GM19035 (cell line): ENCODE measurements at regions not wholly inside any gene's neighbourhood (a gene's known extent, or its start where the extent isn't known, plus 50 kb on each side); places are given as distances from the start of the nearest gene placed in this dataset.
"Not testable (repeated sequence)": the region's sequence is repeated elsewhere in the genome, so short reads cannot be mapped to it uniquely, and the experiment has no call there.

ENCODE experiments used
- ATAC-seq: cut with Tn5 transposase; IDR thresholded peaks from one replicate; pipeline ENCODE4 v1.9.1; 2021; ENCODE audit not compliant: unreplicated experiment

DNA sequence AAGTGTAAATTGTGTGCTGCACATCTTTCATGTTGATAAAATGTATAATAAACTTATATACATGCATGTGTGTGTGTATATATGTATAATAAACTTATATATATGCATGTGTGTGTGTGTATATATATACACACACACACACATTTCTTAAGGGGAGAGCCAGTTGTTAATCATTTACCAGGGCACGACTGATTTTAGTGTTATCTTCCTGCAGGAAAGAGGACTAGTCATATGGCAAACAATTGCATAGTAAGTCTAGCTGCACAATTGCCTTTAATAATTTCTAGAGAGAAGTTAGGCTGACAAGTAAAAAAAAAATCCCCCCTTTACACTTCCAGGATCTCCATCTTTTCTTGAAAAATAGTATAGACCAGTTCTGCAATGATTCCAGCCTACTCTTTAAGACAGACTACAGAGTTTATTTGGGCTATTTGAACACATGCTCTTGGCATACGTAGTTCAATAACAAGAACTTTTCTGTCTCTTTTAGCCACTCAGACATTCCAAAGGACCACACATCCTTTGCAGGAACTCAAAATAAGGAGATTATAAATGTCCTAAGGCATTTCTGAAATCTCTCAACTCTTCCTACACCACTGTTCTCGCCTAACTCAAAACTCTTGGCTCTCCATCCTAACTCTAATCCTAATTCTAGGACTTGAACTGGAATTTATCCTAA, 163.6 kb upstream of the SETMAR start:
- no peak for ATAC-seq

DNA sequence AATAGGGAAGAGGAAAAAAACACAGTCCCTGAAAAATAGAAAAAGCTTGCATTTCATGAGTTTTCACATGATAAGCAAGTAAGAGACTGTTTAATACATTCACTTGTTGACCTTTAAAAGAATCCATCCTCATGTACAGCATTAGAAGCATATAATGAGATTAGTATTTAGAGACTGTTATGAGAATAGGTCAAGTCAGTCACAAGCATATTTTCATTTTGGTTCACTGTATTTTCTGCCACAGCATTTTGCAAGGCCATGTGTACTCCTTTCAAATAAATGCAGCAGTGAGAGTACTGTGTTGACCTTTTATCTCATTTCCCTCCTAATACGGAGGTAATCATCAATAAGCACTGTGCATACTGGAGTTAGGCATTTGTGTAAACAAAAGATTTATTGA, 162.2 kb upstream of the SETMAR start:
- ATAC-seq: no peak

DNA sequence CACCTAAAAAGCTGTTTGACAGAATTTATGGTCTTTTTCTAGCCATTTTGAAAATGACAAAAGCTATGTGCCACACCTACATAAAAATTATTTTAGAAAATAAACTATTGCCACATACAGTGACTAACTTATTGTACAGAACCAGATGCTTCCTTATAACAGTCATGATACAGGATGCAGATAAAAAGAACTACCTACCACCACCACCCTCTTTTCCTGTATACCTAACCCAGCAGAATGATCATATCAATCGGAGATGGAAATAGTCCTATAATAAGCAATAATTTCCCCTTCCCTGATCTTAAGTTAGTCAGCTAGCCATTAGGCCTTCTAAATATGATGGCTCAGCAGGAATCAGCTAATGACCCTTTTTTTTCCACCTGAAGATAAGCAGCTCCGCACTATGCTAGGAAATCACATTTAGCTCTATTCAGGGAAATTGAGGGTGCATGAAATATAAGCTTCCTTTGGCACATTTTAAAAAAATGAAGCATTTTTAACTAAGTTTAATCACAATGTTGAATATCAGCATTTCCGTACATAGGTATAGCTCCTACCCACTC, 155.5 kb upstream of the SETMAR start:
- no peak for ATAC-seq

GRCh38 chr3:4149296-4149695, 153.9 kb upstream of the SETMAR start:
- no peak for ATAC-seq

GRCh38 chr3:4150816-4151215, 152.4 kb upstream of the SETMAR start:
- ATAC-seq: no peak

DNA sequence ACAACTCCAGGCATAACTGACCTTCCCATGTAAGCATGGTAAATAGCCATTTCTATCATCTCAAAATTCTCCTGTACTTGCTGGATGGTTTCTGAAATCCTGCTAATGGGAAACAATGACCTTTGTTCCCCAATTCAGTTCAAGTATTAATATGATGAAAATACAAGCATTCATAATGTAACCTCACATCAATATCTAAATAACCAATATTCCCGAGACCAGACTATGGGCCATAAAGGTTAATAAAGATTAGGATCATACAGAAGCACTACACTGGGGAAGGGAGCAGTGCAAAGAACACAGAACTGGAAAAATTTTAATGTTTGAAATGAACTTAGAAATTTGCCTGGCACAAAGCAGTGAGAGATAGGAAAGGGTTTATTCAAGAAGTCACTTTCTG, 151.3 kb upstream of the SETMAR start:
- ATAC-seq: no peak

GRCh38 chr3:4153771-4154170, 149.4 kb upstream of the SETMAR start:
- ATAC-seq: no peak

DNA sequence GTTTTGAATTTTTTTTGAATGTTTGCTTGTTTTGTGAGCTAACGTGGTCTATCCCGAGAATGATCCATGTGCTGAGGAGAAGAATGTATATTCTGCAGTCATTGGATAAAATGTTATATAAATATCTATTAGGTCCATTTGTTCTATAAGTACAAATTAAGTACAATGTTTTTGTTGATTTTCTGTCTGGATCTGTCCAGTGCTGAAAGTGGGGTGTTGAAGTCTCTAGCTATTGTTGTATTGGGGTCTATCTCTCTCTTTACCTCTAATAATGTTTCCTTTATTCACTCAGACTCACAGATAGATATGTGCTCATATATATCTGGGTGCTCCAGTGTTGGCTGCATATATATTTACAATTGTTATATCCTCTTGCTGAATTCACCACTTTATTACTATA, 144.8 kb upstream of the SETMAR start:
- ATAC-seq: no peak

- no peak for ATAC-seq
Observed at GRCh38 chr3:4162096-4162495, 141.1 kb upstream of the SETMAR start.

DNA sequence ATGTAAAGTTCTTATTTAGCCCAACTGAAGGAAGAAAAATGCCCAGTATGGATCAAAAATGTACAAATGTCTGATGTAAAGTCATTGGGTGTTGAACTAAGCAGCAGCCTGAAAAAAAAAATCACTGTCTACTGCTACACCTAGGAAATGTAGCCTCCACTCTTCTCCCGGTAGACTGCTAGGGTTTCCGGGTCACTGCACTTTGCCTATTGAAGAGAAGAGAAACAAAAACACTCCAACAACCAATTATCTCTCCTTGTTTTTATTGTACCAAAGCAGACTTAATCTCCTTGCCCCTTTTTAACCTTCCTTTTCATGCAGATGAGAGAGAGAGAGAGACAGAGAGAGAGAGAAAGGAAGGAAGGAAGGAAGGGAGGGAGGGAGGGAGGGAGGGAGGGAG, 140.2 kb upstream of the SETMAR start:
- no peak for ATAC-seq

DNA sequence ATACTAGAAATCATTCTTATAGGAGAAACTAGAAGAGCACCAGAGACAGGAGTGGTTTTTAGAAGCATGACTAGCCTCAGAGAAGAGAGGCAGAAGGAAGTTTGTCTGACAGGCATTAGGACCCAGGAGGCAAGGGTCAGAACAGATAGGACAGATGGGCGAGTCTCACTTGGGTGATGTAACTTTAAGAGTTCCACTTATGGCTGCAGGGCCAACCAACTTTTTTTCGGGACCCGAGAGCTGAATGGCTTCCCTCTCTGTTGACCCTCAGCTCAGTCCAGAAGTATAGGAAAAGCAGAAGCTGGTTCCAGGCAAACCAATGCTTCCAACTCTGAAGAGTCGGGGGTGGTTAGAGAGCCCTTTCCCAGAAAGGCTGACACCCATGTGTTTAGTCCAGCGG, 136.6 kb upstream of the SETMAR start:
- ATAC-seq: no peak

- ATAC-seq: not testable (repeated sequence)
Observed at GRCh38 chr3:4167230-4167629, 135.9 kb upstream of the SETMAR start.

DNA sequence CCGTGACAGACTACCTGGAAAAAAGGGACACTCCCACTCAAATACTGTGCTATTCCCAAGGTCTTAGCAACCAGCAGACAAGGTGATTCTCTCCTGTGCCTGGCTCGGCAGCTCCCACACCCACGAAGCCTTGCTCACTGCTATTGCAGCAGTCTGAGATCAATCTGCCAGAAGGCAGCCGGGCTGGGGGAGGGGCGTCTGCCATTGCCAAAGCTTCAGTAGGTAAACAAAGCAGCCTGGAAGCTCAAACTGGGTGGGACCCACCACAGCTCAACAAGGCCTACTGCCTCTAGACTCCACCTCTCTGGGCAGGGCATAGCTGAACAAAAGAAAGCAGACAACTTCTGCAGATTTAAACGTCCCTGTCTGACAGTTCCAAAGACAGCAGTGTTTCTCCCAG, 128.4 kb upstream of the SETMAR start:
- ATAC-seq: no peak

DNA sequence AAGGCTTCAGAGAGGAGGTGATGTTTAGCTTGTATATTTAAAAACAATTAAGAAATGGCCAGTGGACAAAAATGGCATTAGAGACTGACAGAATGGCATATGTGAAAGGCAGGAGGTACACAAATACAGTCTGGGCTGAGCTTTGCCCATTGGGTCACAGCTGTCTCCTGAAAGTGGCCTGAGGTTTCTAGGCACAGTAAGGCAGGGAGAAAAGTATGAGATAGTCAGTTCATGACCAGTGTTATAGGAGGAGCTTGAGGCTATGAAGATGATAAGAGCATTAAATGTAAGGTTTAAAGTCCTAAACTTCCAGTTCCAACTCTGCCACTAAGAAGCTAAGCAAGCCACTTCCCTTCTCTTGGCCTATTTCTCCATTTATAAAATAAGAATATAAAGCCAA, 111.2 kb upstream of the SETMAR start:
- no peak for ATAC-seq

DNA sequence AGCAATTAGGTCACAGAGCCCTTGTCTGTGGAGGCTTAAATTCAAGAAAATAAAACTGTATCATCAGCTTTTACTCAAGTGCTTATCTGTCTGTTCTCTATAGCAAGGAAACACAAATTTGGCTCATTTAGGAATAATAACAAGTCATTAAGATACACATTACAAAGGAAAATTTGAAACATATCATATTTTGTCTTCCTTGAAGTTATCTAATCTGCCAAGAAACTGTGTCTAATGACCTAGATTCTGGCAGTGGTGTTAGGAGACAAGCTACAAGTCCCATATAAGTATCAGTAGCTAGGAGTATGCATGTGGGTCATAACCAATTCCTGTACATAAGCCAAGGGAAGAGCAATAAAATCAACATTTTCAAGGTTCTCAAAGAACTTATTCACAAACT, 108.2 kb upstream of the SETMAR start:
- ATAC-seq: no peak

DNA sequence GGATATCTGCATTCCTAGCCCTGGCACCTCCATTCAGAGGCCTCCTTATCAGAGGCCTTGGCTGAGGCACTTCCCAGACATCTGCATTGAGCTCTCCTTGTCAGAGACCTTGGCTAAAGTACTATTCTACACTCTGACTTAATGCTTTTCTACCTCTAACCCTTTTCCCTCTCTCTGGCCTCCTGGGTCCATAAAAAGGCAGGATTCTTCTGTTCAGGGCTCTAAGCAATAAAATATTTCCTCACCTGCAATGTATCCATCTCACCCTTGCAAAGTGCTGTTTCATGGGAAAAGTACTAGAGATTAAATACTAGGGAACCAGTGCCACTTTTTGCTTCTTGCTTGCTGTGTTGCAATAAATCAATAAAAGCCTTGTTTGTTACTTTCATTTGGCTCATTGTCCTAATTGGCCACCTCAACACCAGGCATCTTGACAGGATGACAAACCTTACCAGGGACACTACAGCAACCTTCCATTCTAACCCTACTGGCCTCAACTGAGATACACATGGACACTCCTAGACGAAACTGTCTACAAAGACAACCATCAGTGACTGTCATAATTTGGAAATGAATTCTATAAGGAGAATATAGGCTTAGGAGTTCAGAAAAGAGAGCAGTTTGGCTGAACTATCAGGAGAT, 106.5 kb upstream of the SETMAR start:
- no peak for ATAC-seq

GRCh38 chr3:4197670-4198069, 105.5 kb upstream of the SETMAR start:
- no peak for ATAC-seq

DNA sequence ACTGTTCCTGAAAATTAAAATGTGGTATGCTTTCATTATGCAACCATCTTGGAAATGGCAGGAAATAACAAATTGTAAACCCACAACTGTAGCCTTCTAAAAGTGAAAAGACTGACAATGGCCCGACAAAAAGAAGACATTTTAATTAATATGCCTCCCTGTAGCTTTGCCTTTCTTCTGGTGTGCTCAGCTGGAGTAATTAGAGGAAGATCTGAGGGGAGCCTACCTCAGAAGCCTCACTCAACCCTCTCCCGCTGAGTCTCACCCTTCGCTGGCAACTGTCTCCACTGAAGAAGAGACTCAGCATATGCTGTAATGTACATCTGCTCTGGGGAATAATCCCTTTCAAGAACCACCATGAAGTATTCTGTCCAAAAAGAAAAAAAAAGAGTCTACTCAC, 104.7 kb upstream of the SETMAR start:
- no peak for ATAC-seq

GRCh38 chr3:4204776-4205175, 98.4 kb upstream of the SETMAR start:
- ATAC-seq: not testable (repeated sequence)

DNA sequence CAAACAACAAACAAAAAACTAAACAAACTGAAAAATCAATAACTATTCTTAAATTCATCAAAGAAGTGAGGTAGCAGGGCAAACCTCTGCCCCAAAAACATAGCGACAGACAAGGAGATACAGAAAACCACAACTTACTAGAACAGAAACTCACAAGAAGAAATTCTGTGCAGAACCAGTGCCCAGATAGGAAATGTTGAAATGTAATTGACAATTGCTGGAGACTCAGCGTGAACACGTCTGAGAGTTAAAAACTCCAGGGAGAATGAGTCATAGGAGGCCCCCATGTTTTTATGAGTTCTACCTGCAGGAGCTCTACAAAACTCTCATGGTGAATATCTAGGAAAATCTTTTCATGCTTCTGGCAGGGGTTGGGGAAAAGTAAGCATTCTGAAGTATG, 95.5 kb upstream of the SETMAR start:
- no peak for ATAC-seq

GRCh38 chr3:4208556-4208955, 94.6 kb upstream of the SETMAR start:
- ATAC-seq: no peak

DNA sequence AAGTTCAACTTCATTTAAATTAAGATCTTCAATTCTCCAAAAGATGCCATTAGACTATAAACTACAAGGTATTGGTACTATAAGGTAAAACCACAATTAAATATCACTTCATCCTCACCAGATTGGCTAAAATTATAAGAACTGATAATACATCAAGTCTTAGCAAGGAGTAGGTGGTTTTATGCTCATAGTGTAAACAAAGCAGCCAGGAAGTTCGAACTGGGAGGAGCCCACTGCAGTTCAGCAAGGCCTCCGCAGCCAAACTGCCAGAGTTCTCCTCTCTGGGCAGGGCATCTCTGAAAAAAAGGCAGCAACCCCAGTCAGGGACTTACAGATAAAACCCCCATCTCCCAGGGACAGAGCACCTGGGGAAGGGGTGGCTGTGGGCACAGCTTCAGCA, 91.6 kb upstream of the SETMAR start:
- no peak for ATAC-seq

- not testable (repeated sequence) for ATAC-seq
Observed at GRCh38 chr3:4213420-4213819, 89.7 kb upstream of the SETMAR start.
